Breast epithelium (tissue), 3 donors: ENCODE measurements at regions not wholly inside any gene's neighbourhood (a gene's known extent, or its start where the extent isn't known, plus 50 kb on each side); places are given as distances from the start of the nearest gene placed in this dataset.

Source experiments
- POLR2A ChIP-seq: fragments of 450-650 bp; IDR thresholded peaks from one replicate; pipeline ENCODE4 v1.6.1; 2016; ENCODE audit warnings: antibody characterized with exemption, mild to moderate bottlenecking, moderate library complexity
- POLR2AphosphoS5 ChIP-seq, 3 donors: sonication (generic); formaldehyde crosslinking; IDR thresholded peaks; one replicate each; pipeline ENCODE4 v1.6.1; 2017; ENCODE audit warnings: antibody characterized with exemption in 3 of 3
- TF ChIP-seq, protein P1 (sequence below), 3 donors: fragments of 450-650 bp; IDR thresholded peaks; one replicate each; pipeline ENCODE4 v1.5.1; 2016 to 2017; ENCODE audit warnings: antibody characterized with exemption in 3 of 3, mild to moderate bottlenecking in 3 of 3, moderate library complexity in 3 of 3

GRCh38 chr22:49600891-49601431 lies 226.7 kb downstream of the BRD1 start:
- TF ChIP-seq POLR2A = no peak
- TF ChIP-seq, protein P1, sequence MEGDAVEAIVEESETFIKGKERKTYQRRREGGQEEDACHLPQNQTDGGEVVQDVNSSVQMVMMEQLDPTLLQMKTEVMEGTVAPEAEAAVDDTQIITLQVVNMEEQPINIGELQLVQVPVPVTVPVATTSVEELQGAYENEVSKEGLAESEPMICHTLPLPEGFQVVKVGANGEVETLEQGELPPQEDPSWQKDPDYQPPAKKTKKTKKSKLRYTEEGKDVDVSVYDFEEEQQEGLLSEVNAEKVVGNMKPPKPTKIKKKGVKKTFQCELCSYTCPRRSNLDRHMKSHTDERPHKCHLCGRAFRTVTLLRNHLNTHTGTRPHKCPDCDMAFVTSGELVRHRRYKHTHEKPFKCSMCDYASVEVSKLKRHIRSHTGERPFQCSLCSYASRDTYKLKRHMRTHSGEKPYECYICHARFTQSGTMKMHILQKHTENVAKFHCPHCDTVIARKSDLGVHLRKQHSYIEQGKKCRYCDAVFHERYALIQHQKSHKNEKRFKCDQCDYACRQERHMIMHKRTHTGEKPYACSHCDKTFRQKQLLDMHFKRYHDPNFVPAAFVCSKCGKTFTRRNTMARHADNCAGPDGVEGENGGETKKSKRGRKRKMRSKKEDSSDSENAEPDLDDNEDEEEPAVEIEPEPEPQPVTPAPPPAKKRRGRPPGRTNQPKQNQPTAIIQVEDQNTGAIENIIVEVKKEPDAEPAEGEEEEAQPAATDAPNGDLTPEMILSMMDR (IDR thresholded peaks at IDR 0.05) = no peak
- no peak for TF ChIP-seq POLR2AphosphoS5 (IDR thresholded peaks at IDR 0.05)
